K562 (cell line): ENCODE measurements at regions not wholly inside any gene's neighbourhood (a gene's known extent, or its start where the extent isn't known, plus 50 kb on each side); places are given as distances from the start of the nearest gene placed in this dataset.

Experiments used
- ATAC-seq: fragments of 200-7000 bp; cut with Tn5 transposase; 3 replicates; pipeline ENCODE4 v1.9.1; 2020; ENCODE audit warnings: moderate library complexity
- BruUV-seq: library from RNA; stranded (reverse); fragments of 400-500 nt; replicated peaks from 2 replicates; lab custom pipeline; 2021; lab: Mats Ljungman, UMichigan
- CTCF ChIA-PET: fragments of 300-600 bp; formaldehyde crosslinking; extraction: SDS; loops from one replicate; lab custom pipeline; 2021; ENCODE audit warnings: low intra/inter-chr PET ratio; lab: Yijun Ruan, JAX
- POLR2A ChIA-PET: fragments of 300-600, 350-650 bp; sonication (Branson Sonifier 250); formaldehyde crosslinking; extraction: SDS; loops from one replicate; lab custom pipeline; 2021; ENCODE audit warnings: antibody characterized with exemption, inconsistent platforms; lab: Yijun Ruan, JAX
- DNase-seq, 4 experiments: peaks; one replicate each; pipeline versions ENCODE4 v3.0.0 to v3.0.0-alpha.2; 2011 to 2018; ENCODE audit warnings: low spot score in 3 of 4, mixed read lengths in 3 of 4; ENCODE audit errors: extremely low read depth in 1 of 4
- FAIRE-seq: peaks from 2 replicates; lab custom pipeline; 2011; peaks lifted over from hg19 to GRCh38; lab: Jason Lieb, UNC
- H2AFZ ChIP-seq: 2 replicates; pipeline ENCODE4 v1.6.0; 2011; ENCODE audit warnings: low read depth, low read length, control low read depth, inconsistent platforms
- H3K27ac ChIP-seq: fragments of 200-600 bp; 3 replicates; pipeline ENCODE4 v1.8.0; 2011; ENCODE audit warnings: low read depth, mild to moderate bottlenecking, control low read depth, inconsistent platforms, low read length, moderate library complexity, mixed read lengths; ENCODE audit errors: extremely low read depth
- H3K27me3 ChIP-seq, 2 experiments: fragments of 300-600 bp in 1 of 2; 2 replicates in 1 of 2; 3 replicates in 1 of 2; pipeline versions ENCODE4 v1.6.0 to v1.8.0; 2011; ENCODE audit warnings: inconsistent platforms in 2 of 2, low read length in 2 of 2, mild to moderate bottlenecking in 1 of 2, mixed read lengths in 1 of 2, moderate library complexity in 1 of 2; ENCODE audit not compliant: control insufficient read depth in 2 of 2, insufficient read depth in 2 of 2
- H3K36me3 ChIP-seq: fragments of 300-600 bp; 3 replicates; pipeline ENCODE4 v1.8.0; 2011; ENCODE audit warnings: mild to moderate bottlenecking, low read length, inconsistent platforms; ENCODE audit not compliant: control insufficient read depth, insufficient read depth
- H3K4me1 ChIP-seq, 2 experiments: fragments of 200-600 bp in 1 of 2; replicated peaks in 1 of 2; 2 replicates in 1 of 2; 3 replicates in 1 of 2; pipeline versions ENCODE4 v1.5.1 to v1.8.0; 2011; ENCODE audit warnings: inconsistent platforms in 2 of 2, low read length in 2 of 2, mild to moderate bottlenecking in 1 of 2, mixed read lengths in 1 of 2, moderate library complexity in 1 of 2; ENCODE audit not compliant: control insufficient read depth in 2 of 2, insufficient read depth in 2 of 2
- H3K4me2 ChIP-seq: 2 replicates; pipeline ENCODE4 v1.6.1; 2011; ENCODE audit warnings: low read length, control low read depth, inconsistent platforms, mixed read lengths; ENCODE audit not compliant: insufficient read depth
- H3K4me3 ChIP-seq: fragments of 200-600 bp; sonication (generic), shearing (Covaris generic); 2 replicates; pipeline ENCODE4 v1.5.1; 2016; ENCODE audit warnings: control low read depth, inconsistent platforms
- H3K79me2 ChIP-seq: fragments of 200-600 bp; 3 replicates; pipeline ENCODE4 v1.8.0; 2011; ENCODE audit warnings: low read length, inconsistent platforms; ENCODE audit not compliant: control insufficient read depth, insufficient read depth
- H3K9ac ChIP-seq, 2 experiments: 2 replicates each; pipeline versions ENCODE4 v1.6.0 to v1.6.1; 2011; ENCODE audit warnings: low read depth in 2 of 2, low read length in 2 of 2, control low read depth in 1 of 2, inconsistent platforms in 1 of 2, mild to moderate bottlenecking in 1 of 2, mixed read lengths in 1 of 2; ENCODE audit not compliant: insufficient read depth in 1 of 2
- H3K9me1 ChIP-seq: one replicate; pipeline ENCODE4 v1.6.0; 2011; ENCODE audit warnings: inconsistent platforms, mild to moderate bottlenecking, low read length, moderate library complexity; ENCODE audit not compliant: control insufficient read depth, insufficient read depth
- H3K9me3 ChIP-seq: replicated peaks from 2 replicates; pipeline ENCODE4 v1.5.1; 2011; ENCODE audit warnings: low read depth, low read length, inconsistent platforms; ENCODE audit not compliant: control insufficient read depth, insufficient read depth
- H4K20me1 ChIP-seq: replicated peaks from 2 replicates; pipeline ENCODE4 v1.6.1; 2011; ENCODE audit warnings: low read length, inconsistent platforms, mixed read lengths; ENCODE audit not compliant: control insufficient read depth, insufficient read depth
- BACH1 ChIP-seq: fragments of 200-800 bp; sonication (Bioruptor generic); IDR thresholded peaks from 2 replicates; pipeline ENCODE4 v1.6.1; 2016; ENCODE audit warnings: missing genetic modification characterization, missing compliant biosample characterization
- BHLHE40 ChIP-seq: IDR thresholded peaks from 2 replicates; pipeline ENCODE4 v1.6.1; 2011; ENCODE audit warnings: low read length, improper control_type of control experiment
- BRF1 ChIP-seq: IDR thresholded peaks from 3 replicates; pipeline ENCODE4 v1.6.1; 2011; ENCODE audit warnings: borderline replicate concordance, mild to moderate bottlenecking; ENCODE audit not compliant: insufficient read length; ENCODE audit errors: extremely low read depth
- CTCF ChIP-seq, 3 experiments: IDR thresholded peaks in 2 of 3; conservative IDR thresholded peaks in 1 of 3; 2 replicates each; pipeline ENCODE4 v1.5.1; 2011 to 2012; ENCODE audit warnings: low read length in 3 of 3, mild to moderate bottlenecking in 3 of 3, control low read depth in 2 of 3, improper control_type of control experiment in 1 of 3, inconsistent platforms in 1 of 3, low read depth in 1 of 3, mixed read lengths in 1 of 3, moderate library complexity in 1 of 3; ENCODE audit not compliant: insufficient read depth in 2 of 3
- HES1 ChIP-seq: fragments of 450-650 bp; IDR thresholded peaks from 2 replicates; pipeline ENCODE4 v1.6.1; 2016; ENCODE audit warnings: low read depth, mild to moderate bottlenecking, moderate library complexity
- KLF13 ChIP-seq: fragments of 450-650 bp; IDR thresholded peaks from 2 replicates; pipeline ENCODE4 v1.6.1; 2016; ENCODE audit warnings: missing genetic modification characterization, low read depth, mild to moderate bottlenecking, missing compliant biosample characterization, moderate library complexity, borderline replicate concordance
- KLF6 ChIP-seq: fragments of 250-450 bp; sonication (Bioruptor Pico); IDR thresholded peaks from 2 replicates; pipeline ENCODE4 v1.4.0; 2020; ENCODE audit warnings: mild to moderate bottlenecking, moderate library complexity, borderline replicate concordance
- MAFF ChIP-seq: IDR thresholded peaks from 2 replicates; pipeline ENCODE4 v1.6.1; 2012; ENCODE audit warnings: low read length, improper control_type of control experiment
- MLLT1 ChIP-seq, 2 experiments: fragments of 450-650 bp; IDR thresholded peaks; 2 replicates each; pipeline ENCODE4 v1.6.1; 2016
- MTF1 ChIP-seq: fragments of 250-450 bp; sonication (Bioruptor Pico); IDR thresholded peaks from 2 replicates; pipeline ENCODE4 v1.9.0; 2021; ENCODE audit warnings: moderate library complexity, mild to moderate bottlenecking, inconsistent platforms, borderline replicate concordance
- RCOR1 ChIP-seq, 2 experiments: IDR thresholded peaks; 2 replicates each; pipeline ENCODE4 v1.6.1; 2012; ENCODE audit warnings: low read depth in 2 of 2, low read length in 2 of 2, borderline replicate concordance in 1 of 2, improper control_type of control experiment in 1 of 2
- TCF7 ChIP-seq: sonication (generic); IDR thresholded peaks from 2 replicates; pipeline ENCODE4 v1.6.1; 2016; ENCODE audit warnings: antibody characterized with exemption, borderline replicate concordance
- TRIM24 ChIP-seq, 2 experiments: fragments of 450-650 bp; IDR thresholded peaks; 2 replicates each; pipeline ENCODE4 v1.6.1; 2016
- ZBTB12 ChIP-seq: fragments of 250-450 bp; sonication (Bioruptor Pico); IDR thresholded peaks from 2 replicates; pipeline ENCODE4 v1.4.0; 2020
- ZBTB33 ChIP-seq: sonication (generic); formaldehyde crosslinking; IDR thresholded peaks from 2 replicates; pipeline ENCODE4 v1.8.1; 2023; ENCODE audit warnings: mild to moderate bottlenecking, missing genetic modification reagents
- ZNF133 ChIP-seq: fragments of 250-450 bp; sonication (Bioruptor Pico); IDR thresholded peaks from 2 replicates; pipeline ENCODE4 v1.4.0; 2020; ENCODE audit warnings: mild to moderate bottlenecking
- ZNF431 ChIP-seq: sonication (generic); formaldehyde crosslinking; IDR thresholded peaks from 2 replicates; pipeline ENCODE4 v1.8.0; 2022; ENCODE audit warnings: mild to moderate bottlenecking, missing genetic modification reagents
- ZSCAN29 ChIP-seq: fragments of 450-650 bp; IDR thresholded peaks from 2 replicates; pipeline ENCODE4 v1.6.1; 2017
- WGBS: fragments of 100-300 bp; shearing (Covaris generic); methylation state at CpG from one replicate; pipeline ENCODE4 v1.1.6; 2016; ENCODE audit warnings: low coverage, mixed read lengths; ENCODE audit not compliant: insufficient coverage; ENCODE audit errors: missing lambda C conversion rate; 5-methylcytosine and 5-hydroxymethylcytosine counted together
- in situ Hi-C: fragments of 300-500 bp; cut with MboI; formaldehyde crosslinking; loops from 4 replicates; pipeline ENCODE4 v1.15.0; 2018; ENCODE audit warnings: inconsistent platforms, mixed read lengths
- intact Hi-C: fragments of 100-400 bp; cut with micrococcal nuclease; formaldehyde crosslinking; loops from 2 replicates; pipeline ENCODE4 v1.14.2; 2022

- in situ Hi-C loops, result no loop called here
- FAIRE-seq, result no peak
- intact Hi-C loops, result no loop called here
- CTCF ChIA-PET, result no interaction called here
- Histone ChIP-seq H3K4me1 (no peaks in the 10 kb centered on the region), H4K20me1 (no peaks in the 10 kb centered on the region), H3K4me3 (no peak overlapping the region), H3K27me3 (no peaks in the 10 kb centered on the region), H3K79me2 (no peaks in the 10 kb centered on the region), H3K9me1 (no peaks in the 10 kb centered on the region), H2AFZ (no peak overlapping the region), H3K27ac (no peak overlapping the region), H3K9me3 (no peaks in the 10 kb centered on the region), H3K4me2 (no peak overlapping the region), H3K9ac (no peak overlapping the region), H3K36me3 (no peaks in the 10 kb centered on the region)
- DNase-seq, result no peak
- no peak for ATAC-seq
- POLR2A ChIA-PET, result no interaction called here
- WGBS, result 0% methylated on average over 2 of the region's 2 CpGs
- no TSS peak for BruUV-seq
- TF ChIP-seq CTCF (IDR thresholded peaks at IDR 0.05 in 2 of 3, conservative IDR thresholded peaks at IDR 0.05 in 1 of 3; ENCODE audit: insufficient read depth in 2 of 3, low read depth in 1 of 3, low read length in 3 of 3) (no peak), ZSCAN29 (no peak), BACH1 (no peak), KLF6 (CRISPR knock-in tag) (no peak), MLLT1 (IDR thresholded peaks at IDR 0.05) (no peak), TRIM24 (IDR thresholded peaks at IDR 0.05) (no peak), ZNF133 (no peak), ZNF431 (CRISPR knock-in tag) (no peak), KLF13 (tag) (no peak), HES1 (no peak), MTF1 (no peak), RCOR1 (IDR thresholded peaks at IDR 0.05; ENCODE audit: borderline replicate concordance in 1 of 2, low read depth in 2 of 2, low read length in 2 of 2) (no peak), ZBTB33 (CRISPR knock-in tag) (no peak), MAFF (no peak), BHLHE40 (no peak), BRF1 (no peak), ZBTB12 (CRISPR knock-in tag) (no peak), TCF7 (no peak)
These were observed 554.8 kb downstream of the DHX35 start for GRCh38 chr20:39516964-39517363.
